HepG2 (cell line): ENCODE measurements at regions not wholly inside any gene's neighbourhood (a gene's known extent, or its start where the extent isn't known, plus 50 kb on each side); places are given as distances from the start of the nearest gene placed in this dataset.

Source experiments
- ATAC-seq: fragments of 200-7000 bp; cut with Tn5 transposase; 3 replicates; pipeline ENCODE4 v1.9.1; 2020; ENCODE audit warnings: mild to moderate bottlenecking, moderate library complexity
- BruUV-seq: library from RNA; stranded (reverse); fragments of 400-500 nt; replicated peaks from 2 replicates; lab custom pipeline; 2021; lab: Mats Ljungman, UMichigan
- CTCF ChIA-PET: fragments of 300-600 bp; formaldehyde crosslinking; extraction: SDS; loops from one replicate; lab custom pipeline; 2021; ENCODE audit warnings: low total read pairs, inconsistent platforms, low intra/inter-chr PET ratio; lab: Yijun Ruan, JAX
- POLR2A ChIA-PET: fragments of 350-600 bp; sonication (Branson Sonifier 250); formaldehyde crosslinking; loops from one replicate; lab custom pipeline; 2020; ENCODE audit warnings: antibody characterized with exemption, inconsistent platforms; lab: Yijun Ruan, JAX
- DNase-seq: peaks from one replicate; pipeline ENCODE4 v3.0.0-alpha.2; 2015; ENCODE audit warnings: low spot score
- FAIRE-seq: peaks from 3 replicates; lab custom pipeline; 2011; peaks lifted over from hg19 to GRCh38; lab: Jason Lieb, UNC
- H2AFZ ChIP-seq: one replicate; pipeline ENCODE4 v1.6.1; 2011; ENCODE audit warnings: low read length, inconsistent platforms
- H3K27ac ChIP-seq: fragments of 300-600 bp; 3 replicates; pipeline ENCODE4 v1.8.0; 2011; ENCODE audit warnings: mixed run types, mild to moderate bottlenecking, mixed read lengths, low read length, inconsistent platforms; ENCODE audit not compliant: insufficient read depth; ENCODE audit errors: extremely low read length
- H3K27me3 ChIP-seq, 2 experiments: fragments of 200-600 bp in 1 of 2; 2 replicates in 1 of 2; 3 replicates in 1 of 2; pipeline versions ENCODE4 v1.6.0 to v1.8.0; 2011; ENCODE audit warnings: low read length in 2 of 2, mild to moderate bottlenecking in 2 of 2, moderate library complexity in 2 of 2, inconsistent platforms in 1 of 2; ENCODE audit not compliant: insufficient read depth in 2 of 2, control insufficient read depth in 1 of 2
- H3K36me3 ChIP-seq, 2 experiments: fragments of 200-600 bp in 1 of 2; replicated peaks in 1 of 2; 2 replicates in 1 of 2; 3 replicates in 1 of 2; pipeline versions ENCODE4 v1.5.1 to v1.8.0; 2011; ENCODE audit warnings: low read length in 2 of 2, inconsistent platforms in 1 of 2; ENCODE audit not compliant: insufficient read depth in 2 of 2, control insufficient read depth in 1 of 2
- H3K4me1 ChIP-seq: 2 replicates; pipeline ENCODE4 v1.5.1; 2012; ENCODE audit warnings: low read length, inconsistent platforms; ENCODE audit not compliant: insufficient read depth
- H3K4me2 ChIP-seq: 2 replicates; pipeline ENCODE4 v1.6.0; 2011; ENCODE audit warnings: low read depth, low read length, inconsistent platforms
- H3K4me3 ChIP-seq, 3 experiments: fragments of 200-600 bp in 1 of 3; sonication (generic), shearing (Covaris generic) in 1 of 3; replicated peaks in 1 of 3; 2 replicates each; pipeline ENCODE4 v1.5.1; 2011 to 2016; ENCODE audit warnings: low read length in 3 of 3, inconsistent platforms in 2 of 3, low read depth in 2 of 3, mild to moderate bottlenecking in 2 of 3, control low read depth in 1 of 3, mixed read lengths in 1 of 3; ENCODE audit not compliant: insufficient read depth in 1 of 3
- H3K79me2 ChIP-seq: one replicate; pipeline ENCODE4 v1.6.1; 2011; ENCODE audit warnings: low read length, inconsistent platforms; ENCODE audit not compliant: insufficient read depth
- H3K9ac ChIP-seq: 2 replicates; pipeline ENCODE4 v1.6.0; 2011; ENCODE audit warnings: mild to moderate bottlenecking, low read depth, low read length, inconsistent platforms; ENCODE audit not compliant: insufficient read depth
- H3K9me3 ChIP-seq: 2 replicates; pipeline ENCODE4 v1.5.1; 2012; ENCODE audit warnings: mild to moderate bottlenecking, low read length
- H4K20me1 ChIP-seq: 2 replicates; pipeline ENCODE4 v1.6.0; 2011; ENCODE audit warnings: inconsistent platforms, mild to moderate bottlenecking, low read length, moderate library complexity; ENCODE audit not compliant: insufficient read depth
- EHMT2 ChIP-seq: fragments of 200-600 bp; sonication (generic); IDR thresholded peaks from 2 replicates; pipeline ENCODE4 v1.7.0; 2017; ENCODE audit warnings: antibody characterized with exemption, low read depth, low read length, borderline replicate concordance
- ETV5 ChIP-seq: IDR thresholded peaks from 2 replicates; pipeline ENCODE4 v1.6.1; 2018; ENCODE audit warnings: missing biosample characterization, missing genetic modification reagents, inconsistent platforms, borderline replicate concordance
- EZH2 ChIP-seq: conservative IDR thresholded peaks from 2 replicates; pipeline ENCODE4 v1.6.1; 2012; ENCODE audit warnings: mild to moderate bottlenecking, low read depth, low read length, moderate library complexity
- JARID2 ChIP-seq: sonication (generic); formaldehyde crosslinking; IDR thresholded peaks from 2 replicates; pipeline ENCODE4 v1.8.1; 2023; ENCODE audit warnings: missing genetic modification reagents, inconsistent platforms; ENCODE audit not compliant: insufficient replicate concordance
- SIN3A ChIP-seq: IDR thresholded peaks from 2 replicates; pipeline ENCODE4 v1.6.1; 2011; ENCODE audit warnings: low read depth, mild to moderate bottlenecking, control low read depth, low read length, borderline replicate concordance
- ZBTB3 ChIP-seq: sonication (generic); formaldehyde crosslinking; IDR thresholded peaks from 2 replicates; pipeline ENCODE4 v1.4.0; 2020; ENCODE audit warnings: low read depth, mild to moderate bottlenecking, moderate library complexity, missing genetic modification reagents, borderline replicate concordance
- ZBTB8A ChIP-seq: sonication (generic); formaldehyde crosslinking; IDR thresholded peaks from 2 replicates; pipeline ENCODE4 v1.4.0; 2020; ENCODE audit warnings: mild to moderate bottlenecking, low read depth, missing genetic modification reagents, borderline replicate concordance
- ZNF446 ChIP-seq: sonication (generic); formaldehyde crosslinking; IDR thresholded peaks from 2 replicates; pipeline ENCODE4 v1.5.0; 2020; ENCODE audit warnings: mild to moderate bottlenecking, missing genetic modification reagents
- ZNF607 ChIP-seq: sonication (generic); formaldehyde crosslinking; IDR thresholded peaks from 2 replicates; pipeline ENCODE4 v1.5.1; 2020; ENCODE audit warnings: missing genetic modification reagents, mild to moderate bottlenecking, borderline replicate concordance
- ZNF747 ChIP-seq: sonication (generic); formaldehyde crosslinking; IDR thresholded peaks from 2 replicates; pipeline ENCODE4 v1.8.1; 2023; ENCODE audit warnings: missing genetic modification reagents, mild to moderate bottlenecking, borderline replicate concordance
- ZNF768 ChIP-seq: sonication (generic); formaldehyde crosslinking; IDR thresholded peaks from 2 replicates; pipeline ENCODE4 v1.4.0; 2020; ENCODE audit warnings: missing genetic modification reagents
- WGBS: methylation state at CpG from one replicate; pipeline ENCODE4 v1.1.6; 2017; ENCODE audit warnings: low lambda C conversion rate; 5-methylcytosine and 5-hydroxymethylcytosine counted together
- in situ Hi-C: cut with HindIII; loops from 2 replicates; pipeline ENCODE4 v1.10.0; 2017; ENCODE audit warnings: low pct_unique_long_range_greater_than_20kb; ENCODE audit not compliant: extremely low pct_ligation_motif_present
- intact Hi-C: fragments of 100-400 bp; cut with micrococcal nuclease; formaldehyde crosslinking; loops from one replicate; pipeline ENCODE4 v1.10.0; 2022; ENCODE audit not compliant: unreplicated experiment
- TF ChIP-seq, protein P1 (sequence below): sonication (generic); formaldehyde crosslinking; IDR thresholded peaks from 2 replicates; pipeline ENCODE4 v1.4.0; 2020; ENCODE audit warnings: missing genetic modification reagents; ENCODE audit errors: not compliant biosample characterization
- TF ChIP-seq, protein P2 (sequence below): sonication (generic); formaldehyde crosslinking; IDR thresholded peaks from 2 replicates; pipeline ENCODE4 v1.9.0; 2021; ENCODE audit warnings: missing genetic modification reagents, borderline replicate concordance
- TF ChIP-seq, protein P3 (sequence below): sonication (generic); formaldehyde crosslinking; IDR thresholded peaks from 2 replicates; pipeline ENCODE4 v1.4.0; 2020; ENCODE audit warnings: mild to moderate bottlenecking, low read depth, missing genetic modification reagents

DNA sequence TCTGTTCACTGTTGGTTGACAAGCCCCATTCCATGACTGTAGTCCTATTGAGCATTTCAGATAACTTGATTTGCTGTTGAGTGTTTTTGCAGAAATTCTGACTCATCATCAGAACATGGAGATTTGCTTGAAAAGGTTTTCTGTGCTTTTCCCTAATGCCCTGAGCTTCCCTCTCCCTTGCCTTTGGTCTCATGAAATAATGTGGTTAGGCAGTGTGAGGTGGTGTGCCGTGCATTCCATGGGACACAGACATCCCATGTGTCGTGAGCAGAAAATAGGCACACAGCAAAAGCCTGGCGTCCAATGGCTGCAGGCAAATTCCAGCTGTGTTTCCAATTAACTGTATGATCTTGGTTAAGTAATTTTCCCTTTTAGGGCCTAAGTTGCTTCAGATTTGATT, 197.4 kb downstream of the DLEU7 start:
- Histone ChIP-seq H4K20me1 (no peaks in the 10 kb centered on the region), H3K9ac (no peak overlapping the region), H3K4me3 (no peak overlapping the region), H3K4me1 (no peaks in the 10 kb centered on the region), H3K79me2 (no peaks in the 10 kb centered on the region), H2AFZ (no peak overlapping the region), H3K36me3 (no peaks in the 10 kb centered on the region), H3K4me2 (no peak overlapping the region), H3K9me3 (no peaks in the 10 kb centered on the region), H3K27me3 (no peaks in the 10 kb centered on the region), H3K27ac (no peak overlapping the region)
- ATAC-seq (no peak), DNase-seq (no peak), FAIRE-seq (no peak)
- CTCF ChIA-PET = no interaction called here
- intact Hi-C loops (no loop called here), in situ Hi-C loops (no loop called here)
- POLR2A ChIA-PET = no interaction called here
- 96% methylated on average over 3 of the region's 3 CpGs for WGBS
- no TSS peak for BruUV-seq
- TF ChIP-seq ZNF446 (CRISPR knock-in tag) = no peak
- TF ChIP-seq ZNF768 = no peak

DNA sequence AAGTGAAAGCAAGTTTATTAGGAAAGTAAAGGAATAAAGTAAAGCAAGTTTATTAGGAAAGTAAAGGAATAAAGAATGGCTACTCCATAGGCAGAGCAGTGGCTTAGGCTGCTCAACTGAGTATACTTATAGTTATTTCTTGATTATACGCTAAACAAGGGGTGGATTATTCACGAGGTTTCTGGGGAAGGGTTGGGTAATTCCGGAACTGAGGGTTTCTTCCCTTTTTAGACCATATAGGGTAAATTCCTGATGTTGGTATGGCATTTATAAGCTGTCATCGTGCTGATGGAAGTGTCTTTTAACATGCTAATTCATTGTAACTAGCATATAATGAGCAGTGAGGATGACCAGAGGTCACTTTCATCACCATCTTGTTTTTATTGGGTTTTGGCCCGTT, 194.3 kb downstream of the DLEU7 start:
- Histone ChIP-seq H3K9me3 (no peaks in the 10 kb centered on the region), H3K36me3 (no peaks in the 10 kb centered on the region), H3K27me3 (no peaks in the 10 kb centered on the region), H3K9ac (no peak overlapping the region), H3K79me2 (no peaks in the 10 kb centered on the region), H3K4me1 (no peaks in the 10 kb centered on the region), H3K4me2 (no peak overlapping the region), H3K4me3 (no peak overlapping the region), H2AFZ (no peak overlapping the region), H3K27ac (no peak overlapping the region), H4K20me1 (no peaks in the 10 kb centered on the region)
- CTCF ChIA-PET = no interaction called here
- in situ Hi-C loops = no loop called here
- intact Hi-C loops = no loop called here
- ATAC-seq = no peak
- no peak for DNase-seq
- POLR2A ChIA-PET = no interaction called here
- no TSS peak for BruUV-seq
- FAIRE-seq = no peak
- 91% methylated on average over 5 of the region's 5 CpGs for WGBS
- TF ChIP-seq EZH2 (no peak), ZNF607 (CRISPR knock-in tag) (no peak), SIN3A (no peak), EHMT2 (no peak), ETV5 (CRISPR knock-in tag) (no peak), JARID2 (no peak), ZBTB3 (no peak), ZBTB8A (CRISPR knock-in tag) (no peak), ZNF747 (CRISPR knock-in tag) (no peak)
- TF ChIP-seq, protein P1, sequence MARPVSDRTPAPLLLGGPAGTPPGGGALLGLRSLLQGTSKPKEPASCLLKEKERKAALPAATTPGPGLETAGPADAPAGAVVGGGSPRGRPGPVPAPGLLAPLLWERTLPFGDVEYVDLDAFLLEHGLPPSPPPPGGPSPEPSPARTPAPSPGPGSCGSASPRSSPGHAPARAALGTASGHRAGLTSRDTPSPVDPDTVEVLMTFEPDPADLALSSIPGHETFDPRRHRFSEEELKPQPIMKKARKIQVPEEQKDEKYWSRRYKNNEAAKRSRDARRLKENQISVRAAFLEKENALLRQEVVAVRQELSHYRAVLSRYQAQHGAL = no peak
- TF ChIP-seq, protein P2, sequence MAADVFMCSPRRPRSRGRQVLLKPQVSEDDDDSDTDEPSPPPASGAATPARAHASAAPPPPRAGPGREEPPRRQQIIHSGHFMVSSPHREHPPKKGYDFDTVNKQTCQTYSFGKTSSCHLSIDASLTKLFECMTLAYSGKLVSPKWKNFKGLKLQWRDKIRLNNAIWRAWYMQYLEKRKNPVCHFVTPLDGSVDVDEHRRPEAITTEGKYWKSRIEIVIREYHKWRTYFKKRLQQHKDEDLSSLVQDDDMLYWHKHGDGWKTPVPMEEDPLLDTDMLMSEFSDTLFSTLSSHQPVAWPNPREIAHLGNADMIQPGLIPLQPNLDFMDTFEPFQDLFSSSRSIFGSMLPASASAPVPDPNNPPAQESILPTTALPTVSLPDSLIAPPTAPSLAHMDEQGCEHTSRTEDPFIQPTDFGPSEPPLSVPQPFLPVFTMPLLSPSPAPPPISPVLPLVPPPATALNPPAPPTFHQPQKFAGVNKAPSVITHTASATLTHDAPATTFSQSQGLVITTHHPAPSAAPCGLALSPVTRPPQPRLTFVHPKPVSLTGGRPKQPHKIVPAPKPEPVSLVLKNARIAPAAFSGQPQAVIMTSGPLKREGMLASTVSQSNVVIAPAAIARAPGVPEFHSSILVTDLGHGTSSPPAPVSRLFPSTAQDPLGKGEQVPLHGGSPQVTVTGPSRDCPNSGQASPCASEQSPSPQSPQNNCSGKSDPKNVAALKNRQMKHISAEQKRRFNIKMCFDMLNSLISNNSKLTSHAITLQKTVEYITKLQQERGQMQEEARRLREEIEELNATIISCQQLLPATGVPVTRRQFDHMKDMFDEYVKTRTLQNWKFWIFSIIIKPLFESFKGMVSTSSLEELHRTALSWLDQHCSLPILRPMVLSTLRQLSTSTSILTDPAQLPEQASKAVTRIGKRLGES (CRISPR knock-in tag) = no peak
- TF ChIP-seq, protein P3, sequence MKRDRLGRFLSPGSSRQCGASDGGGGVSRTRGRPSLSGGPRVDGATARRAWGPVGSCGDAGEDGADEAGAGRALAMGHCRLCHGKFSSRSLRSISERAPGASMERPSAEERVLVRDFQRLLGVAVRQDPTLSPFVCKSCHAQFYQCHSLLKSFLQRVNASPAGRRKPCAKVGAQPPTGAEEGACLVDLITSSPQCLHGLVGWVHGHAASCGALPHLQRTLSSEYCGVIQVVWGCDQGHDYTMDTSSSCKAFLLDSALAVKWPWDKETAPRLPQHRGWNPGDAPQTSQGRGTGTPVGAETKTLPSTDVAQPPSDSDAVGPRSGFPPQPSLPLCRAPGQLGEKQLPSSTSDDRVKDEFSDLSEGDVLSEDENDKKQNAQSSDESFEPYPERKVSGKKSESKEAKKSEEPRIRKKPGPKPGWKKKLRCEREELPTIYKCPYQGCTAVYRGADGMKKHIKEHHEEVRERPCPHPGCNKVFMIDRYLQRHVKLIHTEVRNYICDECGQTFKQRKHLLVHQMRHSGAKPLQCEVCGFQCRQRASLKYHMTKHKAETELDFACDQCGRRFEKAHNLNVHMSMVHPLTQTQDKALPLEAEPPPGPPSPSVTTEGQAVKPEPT (CRISPR knock-in tag) = no peak
